ENCODE measurements at regions not wholly inside any gene's neighbourhood (a gene's known extent, or its start where the extent isn't known, plus 50 kb on each side); places are given as distances from the start of the nearest gene placed in this dataset.
"Not testable (repeated sequence)": the region's sequence is repeated elsewhere in the genome, so short reads cannot be mapped to it uniquely, and the experiment has no call there.

DNA sequence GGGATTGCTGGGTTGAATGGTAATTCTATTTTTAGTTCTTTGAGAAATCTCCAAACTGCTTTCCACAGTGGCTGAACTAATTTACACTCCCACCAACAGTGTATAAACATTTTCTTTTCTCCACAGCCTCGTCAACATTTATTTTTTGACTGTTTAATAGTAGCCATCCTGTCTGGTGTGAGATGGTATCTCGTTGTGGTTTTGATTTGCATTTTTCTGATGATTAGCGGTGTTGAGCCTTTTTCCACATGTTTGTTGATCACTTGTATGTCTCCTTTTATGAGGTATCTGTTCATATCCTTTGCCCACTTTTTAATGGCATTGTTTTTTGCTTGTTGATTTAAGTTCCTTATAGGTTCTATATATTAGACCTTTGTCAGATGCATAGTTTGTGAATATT, 85.1 kb upstream of the SMAD3 start:
- H3K27me3 ChIP-seq (replicated peaks; ENCODE audit: control insufficient read depth, insufficient read depth, low read length, poor library complexity, severe bottlenecking); H3K4me1 ChIP-seq (ENCODE audit: control insufficient read depth, insufficient read depth, low read length, poor library complexity, severe bottlenecking); DNase-seq; H3K36me3 ChIP-seq (ENCODE audit: control insufficient read depth, insufficient read depth, low read length); H3K27ac ChIP-seq (ENCODE audit: insufficient read depth, low read length, poor library complexity, severe bottlenecking); H3K4me3 ChIP-seq (ENCODE audit: insufficient read depth, low read depth, low read length, poor library complexity, severe bottlenecking); H3K9me3 ChIP-seq (ENCODE audit: control insufficient read depth, low read length): not testable (repeated sequence)

GRCh38 chr15:66981771-66982170, 83.6 kb upstream of the SMAD3 start:
- H3K27me3 ChIP-seq (replicated peaks; ENCODE audit: control insufficient read depth, insufficient read depth, low read length, poor library complexity, severe bottlenecking) = no peaks in the 10 kb centered on the region
- DNase-seq = no peak
- H3K4me1 ChIP-seq (ENCODE audit: control insufficient read depth, insufficient read depth, low read length, poor library complexity, severe bottlenecking) = no peaks in the 10 kb centered on the region
- no peak overlapping the region for H3K4me3 ChIP-seq (ENCODE audit: insufficient read depth, low read depth, low read length, poor library complexity, severe bottlenecking)
- H3K36me3 ChIP-seq (ENCODE audit: control insufficient read depth, insufficient read depth, low read length) = no peaks in the 10 kb centered on the region
- H3K9me3 ChIP-seq (ENCODE audit: control insufficient read depth, low read length) = no peaks in the 10 kb centered on the region
- H3K27ac ChIP-seq (ENCODE audit: insufficient read depth, low read length, poor library complexity, severe bottlenecking) = no peak overlapping the region

DNA sequence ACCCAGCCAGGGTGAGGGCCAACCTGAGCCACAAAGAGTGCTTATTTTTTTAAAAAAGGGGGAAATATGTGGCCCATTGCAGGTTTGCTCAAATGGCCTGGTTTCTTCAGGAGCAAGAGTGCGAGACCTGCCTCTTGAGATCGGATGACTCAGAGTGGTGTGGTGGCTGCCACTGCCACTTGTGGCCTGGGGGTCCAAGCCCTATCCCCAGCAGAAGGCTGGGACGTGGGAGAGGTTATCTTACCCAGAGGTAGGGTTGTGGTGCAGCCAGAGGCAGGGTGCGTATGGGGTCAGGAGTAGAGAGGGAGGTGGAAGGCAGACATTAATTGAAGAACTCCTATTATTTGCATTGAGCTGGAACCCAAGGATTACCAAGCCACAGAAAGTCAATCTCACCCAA, 83.2 kb upstream of the SMAD3 start:
- DNase-seq = no peak
- Histone ChIP-seq H3K27me3 (replicated peaks; ENCODE audit: control insufficient read depth, insufficient read depth, low read length, poor library complexity, severe bottlenecking) (no peaks in the 10 kb centered on the region), H3K9me3 (ENCODE audit: control insufficient read depth, low read length) (no peaks in the 10 kb centered on the region), H3K27ac (ENCODE audit: insufficient read depth, low read length, poor library complexity, severe bottlenecking) (no peak overlapping the region), H3K4me1 (ENCODE audit: control insufficient read depth, insufficient read depth, low read length, poor library complexity, severe bottlenecking) (no peaks in the 10 kb centered on the region), H3K4me3 (ENCODE audit: insufficient read depth, low read depth, low read length, poor library complexity, severe bottlenecking) (no peak overlapping the region), H3K36me3 (ENCODE audit: control insufficient read depth, insufficient read depth, low read length) (no peaks in the 10 kb centered on the region)

GRCh38 chr15:66982816-66983215, 82.6 kb upstream of the SMAD3 start:
- no peaks in the 10 kb centered on the region for H3K36me3 ChIP-seq (ENCODE audit: control insufficient read depth, insufficient read depth, low read length)
- H3K27me3 ChIP-seq (replicated peaks; ENCODE audit: control insufficient read depth, insufficient read depth, low read length, poor library complexity, severe bottlenecking) = no peaks in the 10 kb centered on the region
- no peak overlapping the region for H3K4me3 ChIP-seq (ENCODE audit: insufficient read depth, low read depth, low read length, poor library complexity, severe bottlenecking)
- no peak for DNase-seq
- no peaks in the 10 kb centered on the region for H3K4me1 ChIP-seq (ENCODE audit: control insufficient read depth, insufficient read depth, low read length, poor library complexity, severe bottlenecking)
- no peaks in the 10 kb centered on the region for H3K9me3 ChIP-seq (ENCODE audit: control insufficient read depth, low read length)
- no peak overlapping the region for H3K27ac ChIP-seq (ENCODE audit: insufficient read depth, low read length, poor library complexity, severe bottlenecking)

DNA sequence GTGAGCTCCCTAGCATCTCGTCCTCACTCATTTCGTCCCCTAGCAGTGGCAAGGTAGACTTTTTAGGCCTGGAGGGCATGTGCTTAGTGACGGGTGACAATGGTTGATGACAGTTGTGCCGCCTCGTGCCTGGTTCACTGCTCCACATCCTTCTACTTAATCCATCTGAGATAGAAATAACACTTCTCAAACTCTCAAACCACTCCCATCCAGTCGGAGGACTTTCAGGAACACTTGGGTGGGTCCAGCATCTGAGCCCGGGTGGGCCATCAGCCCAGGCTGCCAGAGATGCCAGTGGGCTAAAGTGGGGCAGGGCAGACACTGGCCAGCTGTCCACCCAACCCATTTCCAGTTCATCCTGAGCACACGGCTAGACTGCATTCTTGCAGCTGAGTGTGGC, 79.7 kb upstream of the SMAD3 start:
- H3K4me3 ChIP-seq (ENCODE audit: insufficient read depth, low read depth, low read length, poor library complexity, severe bottlenecking) = no peak overlapping the region
- no peak for DNase-seq

GRCh38 chr15:66986951-66987350, 78.5 kb upstream of the SMAD3 start:
- Histone ChIP-seq H3K36me3 (ENCODE audit: control insufficient read depth, insufficient read depth, low read length) (no peaks in the 10 kb centered on the region), H3K9me3 (ENCODE audit: control insufficient read depth, low read length) (no peaks in the 10 kb centered on the region), H3K27me3 (replicated peaks; ENCODE audit: control insufficient read depth, insufficient read depth, low read length, poor library complexity, severe bottlenecking) (no peaks in the 10 kb centered on the region), H3K27ac (ENCODE audit: insufficient read depth, low read length, poor library complexity, severe bottlenecking) (no peak overlapping the region), H3K4me1 (ENCODE audit: control insufficient read depth, insufficient read depth, low read length, poor library complexity, severe bottlenecking) (no peaks in the 10 kb centered on the region), H3K4me3 (ENCODE audit: insufficient read depth, low read depth, low read length, poor library complexity, severe bottlenecking) (no peak overlapping the region)
- DNase-seq = no peak

More for the DNA sequence above, 79.7 kb upstream of the SMAD3 start:
- H3K9me3 ChIP-seq (ENCODE audit: control insufficient read depth, low read length) = no peaks in the 10 kb centered on the region
- no peaks in the 10 kb centered on the region for H3K36me3 ChIP-seq (ENCODE audit: control insufficient read depth, insufficient read depth, low read length)
- no peaks in the 10 kb centered on the region for H3K27me3 ChIP-seq (replicated peaks; ENCODE audit: control insufficient read depth, insufficient read depth, low read length, poor library complexity, severe bottlenecking)
- H3K4me1 ChIP-seq (ENCODE audit: control insufficient read depth, insufficient read depth, low read length, poor library complexity, severe bottlenecking) = no peaks in the 10 kb centered on the region
- H3K27ac ChIP-seq (ENCODE audit: insufficient read depth, low read length, poor library complexity, severe bottlenecking) = no peak overlapping the region

DNA sequence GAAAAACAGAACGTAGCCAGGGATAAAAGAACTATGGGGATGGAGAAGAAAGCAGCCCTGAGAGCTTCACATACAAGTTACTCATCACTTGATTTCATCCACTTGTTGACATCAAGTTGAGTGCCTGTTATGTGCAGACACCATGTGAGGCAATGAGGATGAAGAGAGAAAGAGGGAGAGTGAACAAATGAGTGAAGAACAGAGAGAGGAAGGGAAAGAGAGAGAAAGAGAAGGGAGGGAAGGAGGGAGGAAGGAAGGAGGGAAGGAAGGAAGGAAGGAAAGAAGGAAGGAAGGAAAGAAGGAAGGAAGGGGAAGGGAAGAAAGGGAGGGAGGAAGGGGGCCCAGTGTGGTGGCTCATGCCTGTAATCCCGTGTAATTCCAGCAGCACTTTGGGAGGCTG, 72.3 kb upstream of the SMAD3 start:
- H3K9me3 ChIP-seq (ENCODE audit: control insufficient read depth, low read length) = no peaks in the 10 kb centered on the region
- H3K27me3 ChIP-seq (replicated peaks; ENCODE audit: control insufficient read depth, insufficient read depth, low read length, poor library complexity, severe bottlenecking) = no peaks in the 10 kb centered on the region
- no peak overlapping the region for H3K4me3 ChIP-seq (ENCODE audit: insufficient read depth, low read depth, low read length, poor library complexity, severe bottlenecking)
- no peak overlapping the region for H3K27ac ChIP-seq (ENCODE audit: insufficient read depth, low read length, poor library complexity, severe bottlenecking)
- H3K36me3 ChIP-seq (ENCODE audit: control insufficient read depth, insufficient read depth, low read length) = no peaks in the 10 kb centered on the region
- DNase-seq = no peak
- H3K4me1 ChIP-seq (ENCODE audit: control insufficient read depth, insufficient read depth, low read length, poor library complexity, severe bottlenecking) = no peaks in the 10 kb centered on the region

GRCh38 chr15:66993874-66994696, 71.3 kb upstream of the SMAD3 start:
- Histone ChIP-seq H3K9me3 (ENCODE audit: control insufficient read depth, low read length) (no peaks in the 10 kb centered on the region), H3K4me1 (ENCODE audit: control insufficient read depth, insufficient read depth, low read length, poor library complexity, severe bottlenecking) (no peaks in the 10 kb centered on the region), H3K27ac (ENCODE audit: insufficient read depth, low read length, poor library complexity, severe bottlenecking) (no peak overlapping the region), H3K27me3 (replicated peaks; ENCODE audit: control insufficient read depth, insufficient read depth, low read length, poor library complexity, severe bottlenecking) (no peaks in the 10 kb centered on the region), H3K36me3 (ENCODE audit: control insufficient read depth, insufficient read depth, low read length) (no peaks in the 10 kb centered on the region), H3K4me3 (ENCODE audit: insufficient read depth, low read depth, low read length, poor library complexity, severe bottlenecking) (no peak overlapping the region)
- DNase-seq = no peak

DNA sequence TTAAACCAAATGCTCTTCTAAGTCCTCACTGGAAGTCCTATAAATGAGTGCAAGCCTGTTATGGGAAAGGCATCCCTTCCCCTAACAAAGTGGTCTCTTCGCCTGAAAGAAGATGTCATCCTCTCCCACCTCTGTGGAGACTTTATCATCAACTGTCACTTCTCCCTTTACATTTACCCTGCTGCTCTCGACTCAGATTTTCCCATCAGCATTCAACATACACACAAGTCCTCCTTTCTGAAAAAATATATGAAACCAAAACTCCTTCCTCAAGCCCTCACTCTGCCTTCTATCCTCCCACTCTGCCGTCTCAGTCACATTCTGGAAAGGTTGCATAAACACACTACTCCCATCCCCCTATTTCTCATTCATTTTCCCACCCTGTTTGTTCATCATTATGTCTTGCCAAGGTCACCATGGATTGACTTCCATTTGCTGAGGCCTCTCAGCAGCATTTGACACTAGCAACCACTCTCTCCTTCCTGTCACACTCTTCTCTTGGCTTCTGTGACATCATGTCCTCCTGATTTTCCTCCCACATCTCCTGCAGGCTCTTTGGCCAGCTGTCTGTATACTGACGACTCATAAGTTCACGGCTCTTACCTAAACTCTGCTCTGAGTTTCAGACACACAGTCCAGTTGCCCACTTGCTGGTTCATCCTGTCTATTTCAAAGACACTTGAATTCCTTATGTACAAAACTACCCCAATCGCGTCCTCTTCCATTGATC, 70.3 kb upstream of the SMAD3 start:
- no peaks in the 10 kb centered on the region for H3K4me1 ChIP-seq (ENCODE audit: control insufficient read depth, insufficient read depth, low read length, poor library complexity, severe bottlenecking)
- H3K27ac ChIP-seq (ENCODE audit: insufficient read depth, low read length, poor library complexity, severe bottlenecking) = no peak overlapping the region
- no peak overlapping the region for H3K4me3 ChIP-seq (ENCODE audit: insufficient read depth, low read depth, low read length, poor library complexity, severe bottlenecking)
- DNase-seq = no peak
- no peaks in the 10 kb centered on the region for H3K9me3 ChIP-seq (ENCODE audit: control insufficient read depth, low read length)
- no peaks in the 10 kb centered on the region for H3K27me3 ChIP-seq (replicated peaks; ENCODE audit: control insufficient read depth, insufficient read depth, low read length, poor library complexity, severe bottlenecking)
- no peaks in the 10 kb centered on the region for H3K36me3 ChIP-seq (ENCODE audit: control insufficient read depth, insufficient read depth, low read length)

DNA sequence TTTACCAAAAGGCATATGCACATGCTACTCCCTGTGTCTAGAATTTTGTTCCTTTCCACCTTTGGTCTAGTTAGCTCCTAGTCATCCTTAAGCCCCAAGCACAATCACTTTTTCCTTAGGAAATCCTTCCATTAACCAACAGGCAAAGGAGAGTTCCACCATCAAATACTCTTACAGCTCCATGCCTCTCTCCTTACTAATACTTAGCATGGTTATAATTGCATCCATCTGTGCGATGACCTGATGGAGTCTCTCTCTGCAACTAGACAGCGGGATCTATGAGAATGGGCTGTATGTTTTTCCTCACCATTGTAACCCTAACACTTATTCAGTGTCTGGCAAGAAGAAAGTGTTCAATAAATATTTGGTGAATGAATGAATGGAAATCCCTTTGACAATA, 69.3 kb upstream of the SMAD3 start:
- Histone ChIP-seq H3K27ac (ENCODE audit: insufficient read depth, low read length, poor library complexity, severe bottlenecking) (no peak overlapping the region), H3K27me3 (replicated peaks; ENCODE audit: control insufficient read depth, insufficient read depth, low read length, poor library complexity, severe bottlenecking) (no peaks in the 10 kb centered on the region), H3K9me3 (ENCODE audit: control insufficient read depth, low read length) (no peaks in the 10 kb centered on the region), H3K4me1 (ENCODE audit: control insufficient read depth, insufficient read depth, low read length, poor library complexity, severe bottlenecking) (no peaks in the 10 kb centered on the region), H3K4me3 (ENCODE audit: insufficient read depth, low read depth, low read length, poor library complexity, severe bottlenecking) (no peak overlapping the region), H3K36me3 (ENCODE audit: control insufficient read depth, insufficient read depth, low read length) (no peaks in the 10 kb centered on the region)
- no peak for DNase-seq
